ENCODE measurements at regions not wholly inside any gene's neighbourhood (a gene's known extent, or its start where the extent isn't known, plus 50 kb on each side); places are given as distances from the start of the nearest gene placed in this dataset.

- TF ChIP-seq EGR1 (IDR thresholded peaks at IDR 0.05) (no peak), TCF12 (IDR thresholded peaks at IDR 0.05; ENCODE audit: low read depth) (no peak), CREB1 (IDR thresholded peaks at IDR 0.05; ENCODE audit: low read depth) (no peak), CEBPB (IDR thresholded peaks at IDR 0.05) (no peak), REST (IDR thresholded peaks at IDR 0.05; ENCODE audit: low read depth) (no peak)
Measured at GRCh38 chr16:52123061-52123839, 423.7 kb downstream of the TOX3 start.

- TF ChIP-seq TCF12 (IDR thresholded peaks at IDR 0.05; ENCODE audit: low read depth): no peak
- no peak for TF ChIP-seq USF1 (IDR thresholded peaks at IDR 0.05)
- TF ChIP-seq NFIC (IDR thresholded peaks at IDR 0.05): no peak
Measured at GRCh38 chr16:52117171-52117570, 429.8 kb downstream of the TOX3 start.

GRCh38 chr16:52114379-52114778, 432.6 kb downstream of the TOX3 start:
- peak; percentile 66 for TF ChIP-seq TEAD4 (IDR thresholded peaks at IDR 0.05)
- no peak for TF ChIP-seq YY1 (IDR thresholded peaks at IDR 0.05; ENCODE audit: low read depth)
- TF ChIP-seq NFIC (IDR thresholded peaks at IDR 0.05): peak; percentile 24; the same call in 1 of the 2 replicates
- TF ChIP-seq TAF1 (IDR thresholded peaks at IDR 0.05; ENCODE audit: low read depth): no peak

- TF ChIP-seq MAX (IDR thresholded peaks at IDR 0.05) (no peak), RAD21 (IDR thresholded peaks at IDR 0.05; ENCODE audit: low read depth) (no peak), CEBPB (IDR thresholded peaks at IDR 0.05) (no peak), NFIC (IDR thresholded peaks at IDR 0.05) (no peak), TEAD4 (IDR thresholded peaks at IDR 0.05) (no peak), TCF12 (IDR thresholded peaks at IDR 0.05; ENCODE audit: low read depth) (no peak), EP300 (IDR thresholded peaks at IDR 0.05; ENCODE audit: borderline replicate concordance) (no peak), TAF1 (IDR thresholded peaks at IDR 0.05; ENCODE audit: low read depth) (no peak), FOXM1 (IDR thresholded peaks at IDR 0.05; ENCODE audit: borderline replicate concordance, low read depth) (no peak), YY1 (IDR thresholded peaks at IDR 0.05; ENCODE audit: low read depth) (no peak), EGR1 (IDR thresholded peaks at IDR 0.05) (no peak)
Measured at GRCh38 chr16:52113533-52114183, 433.3 kb downstream of the TOX3 start.

- TF ChIP-seq FOXM1 (IDR thresholded peaks at IDR 0.05; ENCODE audit: borderline replicate concordance, low read depth) (no peak), TCF12 (IDR thresholded peaks at IDR 0.05; ENCODE audit: low read depth) (no peak), MAX (IDR thresholded peaks at IDR 0.05) (no peak), EP300 (IDR thresholded peaks at IDR 0.05; ENCODE audit: borderline replicate concordance) (no peak), CREB1 (IDR thresholded peaks at IDR 0.05; ENCODE audit: low read depth) (no peak), REST (IDR thresholded peaks at IDR 0.05; ENCODE audit: low read depth) (no peak)
Measured at GRCh38 chr16:52103791-52104190, 443.2 kb downstream of the TOX3 start.

DNA sequence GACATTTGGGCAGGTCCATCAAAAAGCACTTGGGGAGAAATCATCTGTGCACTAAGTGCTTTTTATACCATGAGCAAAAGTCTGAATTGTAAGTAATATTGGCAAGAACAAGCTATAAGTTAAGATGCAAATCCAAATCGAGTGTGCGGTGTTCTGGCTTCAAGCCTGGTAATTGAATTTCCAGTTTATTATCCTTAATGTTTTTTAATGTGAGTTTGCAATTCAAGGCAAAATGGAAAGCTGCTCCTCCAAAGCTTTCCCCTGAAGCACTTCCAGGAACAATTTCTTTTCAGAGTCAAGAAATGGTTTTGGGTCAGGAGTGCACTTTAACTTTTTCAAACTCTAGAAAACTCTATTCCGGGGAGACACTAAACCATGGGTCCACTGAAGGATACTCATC, 445.7 kb downstream of the TOX3 start:
- TF ChIP-seq TAF1 (IDR thresholded peaks at IDR 0.05; ENCODE audit: low read depth) (no peak), MAX (IDR thresholded peaks at IDR 0.05) (no peak), TCF12 (IDR thresholded peaks at IDR 0.05; ENCODE audit: low read depth) (no peak), RAD21 (IDR thresholded peaks at IDR 0.05; ENCODE audit: low read depth) (no peak), NFIC (IDR thresholded peaks at IDR 0.05) (no peak), REST (IDR thresholded peaks at IDR 0.05; ENCODE audit: low read depth) (no peak), EGR1 (IDR thresholded peaks at IDR 0.05) (no peak), CREB1 (IDR thresholded peaks at IDR 0.05; ENCODE audit: low read depth) (no peak), TEAD4 (IDR thresholded peaks at IDR 0.05) (no peak), FOXM1 (IDR thresholded peaks at IDR 0.05; ENCODE audit: borderline replicate concordance, low read depth) (no peak), YY1 (IDR thresholded peaks at IDR 0.05; ENCODE audit: low read depth) (no peak), EP300 (IDR thresholded peaks at IDR 0.05; ENCODE audit: borderline replicate concordance) (no peak), USF1 (IDR thresholded peaks at IDR 0.05) (no peak), ZBTB7A (IDR thresholded peaks at IDR 0.05; ENCODE audit: low read depth) (no peak), CEBPB (IDR thresholded peaks at IDR 0.05) (no peak)
